Suprapubic skin (tissue), 4 donors: ENCODE measurements at regions not wholly inside any gene's neighbourhood (a gene's known extent, or its start where the extent isn't known, plus 50 kb on each side); places are given as distances from the start of the nearest gene placed in this dataset.

Experiments
- DNase-seq, 2 donors: peaks; one replicate each; pipeline ENCODE4 v3.0.0-alpha.2; 2019; ENCODE audit warnings: low spot score in 2 of 2
- H3K27ac ChIP-seq: fragments of 200-600 bp; sonication (generic); one replicate; pipeline ENCODE4 v1.5.1; 2019
- H3K27me3 ChIP-seq: fragments of 200-600 bp; sonication (generic); one replicate; pipeline ENCODE4 v1.5.1; 2019
- H3K36me3 ChIP-seq: fragments of 200-600 bp; sonication (generic); one replicate; pipeline ENCODE4 v1.5.1; 2019
- H3K4me1 ChIP-seq: fragments of 200-600 bp; sonication (generic); one replicate; pipeline ENCODE4 v1.5.1; 2019
- H3K4me3 ChIP-seq: fragments of 200-600 bp; sonication (generic); one replicate; pipeline ENCODE4 v1.5.1; 2019; ENCODE audit warnings: mild to moderate bottlenecking
- H3K9me3 ChIP-seq: fragments of 200-600 bp; sonication (generic); one replicate; pipeline ENCODE4 v1.5.1; 2019
- EP300 ChIP-seq: sonication (generic); formaldehyde crosslinking; IDR thresholded peaks from one replicate; pipeline ENCODE4 v1.6.1; 2017; ENCODE audit warnings: antibody characterized with exemption
- POLR2A ChIP-seq, 2 donors: fragments of 450-650 bp; IDR thresholded peaks; one replicate each; pipeline ENCODE4 v1.6.1; 2017; ENCODE audit warnings: antibody characterized with exemption in 2 of 2, mild to moderate bottlenecking in 2 of 2, moderate library complexity in 2 of 2
- POLR2AphosphoS5 ChIP-seq, 3 donors: sonication (generic); formaldehyde crosslinking; IDR thresholded peaks; one replicate each; pipeline ENCODE4 v1.6.1; 2017; ENCODE audit warnings: antibody characterized with exemption in 3 of 3
- WGBS: methylation state at CpG from one replicate; pipeline ENCODE4 v1.1.5; 2018; 5-methylcytosine and 5-hydroxymethylcytosine counted together
- TF ChIP-seq, protein P1 (sequence below), 2 donors: fragments of 200-600 bp in 1 of 2; fragments of 450-650 bp in 1 of 2; sonication (generic) in 1 of 2; IDR thresholded peaks; one replicate each; pipeline ENCODE4 v1.5.1; 2016 to 2019; ENCODE audit warnings: antibody characterized with exemption in 2 of 2, mild to moderate bottlenecking in 1 of 2, moderate library complexity in 1 of 2

- 84% methylated on average over 4 of the region's 4 CpGs for WGBS
These were observed 351.2 kb downstream of the CD83 start for GRCh38 chr6:14468647-14469321.

DNA sequence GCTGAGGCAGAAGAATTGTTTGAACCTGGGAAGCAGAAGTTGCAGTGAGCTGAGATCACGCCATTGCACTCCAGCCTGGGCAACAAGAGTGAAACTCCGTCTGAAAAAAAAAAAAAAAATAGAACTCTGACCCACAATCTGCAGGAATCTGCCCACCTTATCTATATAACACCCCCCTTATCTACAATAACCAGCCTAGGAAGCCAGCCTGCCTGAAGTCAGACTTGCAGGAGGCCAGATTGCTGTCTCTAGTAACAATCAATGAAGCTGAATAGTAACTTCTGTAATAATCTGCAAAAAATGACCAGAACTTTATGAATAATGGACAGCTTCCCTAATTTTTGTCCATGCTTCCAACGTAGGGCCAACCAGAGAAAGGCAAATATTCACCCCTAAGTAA lies 352.5 kb downstream of the CD83 start:
- WGBS, result 91% methylated on average over 3 of the region's 3 CpGs

More at GRCh38 chr6:14468647-14469321, 351.2 kb downstream of the CD83 start:
- Histone ChIP-seq H3K36me3 (no peaks in the 10 kb centered on the region), H3K27ac (no peak overlapping the region), H3K27me3 (no peaks in the 10 kb centered on the region), H3K4me3 (no peak overlapping the region), H3K4me1 (no peaks in the 10 kb centered on the region), H3K9me3 (no peaks in the 10 kb centered on the region)
- DNase-seq, result no peak
- TF ChIP-seq, protein P1, sequence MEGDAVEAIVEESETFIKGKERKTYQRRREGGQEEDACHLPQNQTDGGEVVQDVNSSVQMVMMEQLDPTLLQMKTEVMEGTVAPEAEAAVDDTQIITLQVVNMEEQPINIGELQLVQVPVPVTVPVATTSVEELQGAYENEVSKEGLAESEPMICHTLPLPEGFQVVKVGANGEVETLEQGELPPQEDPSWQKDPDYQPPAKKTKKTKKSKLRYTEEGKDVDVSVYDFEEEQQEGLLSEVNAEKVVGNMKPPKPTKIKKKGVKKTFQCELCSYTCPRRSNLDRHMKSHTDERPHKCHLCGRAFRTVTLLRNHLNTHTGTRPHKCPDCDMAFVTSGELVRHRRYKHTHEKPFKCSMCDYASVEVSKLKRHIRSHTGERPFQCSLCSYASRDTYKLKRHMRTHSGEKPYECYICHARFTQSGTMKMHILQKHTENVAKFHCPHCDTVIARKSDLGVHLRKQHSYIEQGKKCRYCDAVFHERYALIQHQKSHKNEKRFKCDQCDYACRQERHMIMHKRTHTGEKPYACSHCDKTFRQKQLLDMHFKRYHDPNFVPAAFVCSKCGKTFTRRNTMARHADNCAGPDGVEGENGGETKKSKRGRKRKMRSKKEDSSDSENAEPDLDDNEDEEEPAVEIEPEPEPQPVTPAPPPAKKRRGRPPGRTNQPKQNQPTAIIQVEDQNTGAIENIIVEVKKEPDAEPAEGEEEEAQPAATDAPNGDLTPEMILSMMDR (IDR thresholded peaks at IDR 0.05), result no peak
- TF ChIP-seq POLR2A (IDR thresholded peaks at IDR 0.05) (no peak), POLR2AphosphoS5 (IDR thresholded peaks at IDR 0.05) (no peak), EP300 (no peak)

GRCh38 chr6:14470671-14471070 lies 353.1 kb downstream of the CD83 start:
- Histone ChIP-seq H3K27me3 (no peaks in the 10 kb centered on the region), H3K9me3 (no peaks in the 10 kb centered on the region), H3K36me3 (no peaks in the 10 kb centered on the region), H3K4me1 (no peaks in the 10 kb centered on the region), H3K27ac (no peak overlapping the region), H3K4me3 (no peak overlapping the region)
- no peak for TF ChIP-seq POLR2A (IDR thresholded peaks at IDR 0.05)
- TF ChIP-seq POLR2AphosphoS5 (IDR thresholded peaks at IDR 0.05), result no peak
- no peak for TF ChIP-seq EP300
- TF ChIP-seq, protein P1 (IDR thresholded peaks at IDR 0.05), result no peak
- 94% methylated on average over 3 of the region's 3 CpGs for WGBS
- DNase-seq, result no peak

More for the DNA sequence above, 352.5 kb downstream of the CD83 start:
- H3K27ac ChIP-seq, result no peak overlapping the region
- no peak for DNase-seq
- H3K27me3 ChIP-seq, result no peaks in the 10 kb centered on the region
- no peak overlapping the region for H3K4me3 ChIP-seq
- no peaks in the 10 kb centered on the region for H3K36me3 ChIP-seq
- no peaks in the 10 kb centered on the region for H3K9me3 ChIP-seq
- no peaks in the 10 kb centered on the region for H3K4me1 ChIP-seq
- TF ChIP-seq POLR2AphosphoS5 (IDR thresholded peaks at IDR 0.05), result no peak
- TF ChIP-seq, protein P1 (IDR thresholded peaks at IDR 0.05), result peak in 1 of 2 donors; percentile 6

- Histone ChIP-seq H3K27me3 (no peaks in the 10 kb centered on the region), H3K4me3 (no peak overlapping the region), H3K36me3 (no peaks in the 10 kb centered on the region), H3K9me3 (no peaks in the 10 kb centered on the region), H3K4me1 (peaks cover 5% of the 10 kb centered on the region), H3K27ac (no peak overlapping the region)
- TF ChIP-seq, protein P1 (IDR thresholded peaks at IDR 0.05), result no peak
- TF ChIP-seq EP300, result no peak
- 90% methylated on average over 3 of the region's 3 CpGs for WGBS
- DNase-seq, result no peak
These were observed 354.8 kb downstream of the CD83 start for GRCh38 chr6:14472255-14472985.

DNA sequence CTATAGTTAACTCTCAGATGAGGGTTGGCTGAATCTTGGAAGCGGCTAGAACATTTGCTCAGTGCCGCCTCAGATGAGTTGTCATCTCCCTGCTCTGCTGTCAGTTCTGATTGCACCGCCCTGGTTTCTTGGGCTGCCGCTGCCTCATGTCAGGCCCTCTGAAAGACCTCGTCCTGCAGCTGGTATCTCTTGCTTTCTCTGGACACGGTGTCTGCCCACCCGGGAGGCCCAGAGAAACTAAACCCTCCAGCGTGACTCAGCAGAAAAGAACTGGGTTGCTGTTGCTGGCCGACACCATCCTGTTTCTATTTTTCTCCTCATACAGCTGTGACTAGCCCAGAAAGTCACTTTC lies 355.4 kb downstream of the CD83 start:
- TF ChIP-seq POLR2AphosphoS5 (IDR thresholded peaks at IDR 0.05) (no peak), POLR2A (IDR thresholded peaks at IDR 0.05) (no peak), EP300 (no peak)
- TF ChIP-seq, protein P1 (IDR thresholded peaks at IDR 0.05), result no peak
- Histone ChIP-seq H3K4me3 (no peak overlapping the region), H3K27ac (no peak overlapping the region), H3K4me1 (peaks cover 8% of the 10 kb centered on the region), H3K36me3 (no peaks in the 10 kb centered on the region), H3K9me3 (no peaks in the 10 kb centered on the region), H3K27me3 (no peaks in the 10 kb centered on the region)
- DNase-seq, result no peak
- 68% methylated on average over 9 of the region's 9 CpGs for WGBS
